K562 (cell line): ENCODE measurements at regions not wholly inside any gene's neighbourhood (a gene's known extent, or its start where the extent isn't known, plus 50 kb on each side); places are given as distances from the start of the nearest gene placed in this dataset.

Source experiments
- ATAC-seq: fragments of 200-7000 bp; cut with Tn5 transposase; 3 replicates; pipeline ENCODE4 v1.9.1; 2020; ENCODE audit warnings: moderate library complexity
- BruUV-seq: library from RNA; stranded (reverse); fragments of 400-500 nt; replicated peaks from 2 replicates; lab custom pipeline; 2021; lab: Mats Ljungman, UMichigan
- CTCF ChIA-PET: fragments of 300-600 bp; formaldehyde crosslinking; extraction: SDS; loops from one replicate; lab custom pipeline; 2021; ENCODE audit warnings: low intra/inter-chr PET ratio; lab: Yijun Ruan, JAX
- POLR2A ChIA-PET: fragments of 300-600, 350-650 bp; sonication (Branson Sonifier 250); formaldehyde crosslinking; extraction: SDS; loops from one replicate; lab custom pipeline; 2021; ENCODE audit warnings: antibody characterized with exemption, inconsistent platforms; lab: Yijun Ruan, JAX
- DNase-seq, 4 experiments: peaks; one replicate each; pipeline versions ENCODE4 v3.0.0 to v3.0.0-alpha.2; 2011 to 2018; ENCODE audit warnings: low spot score in 3 of 4, mixed read lengths in 3 of 4; ENCODE audit errors: extremely low read depth in 1 of 4
- FAIRE-seq: peaks from 2 replicates; lab custom pipeline; 2011; peaks lifted over from hg19 to GRCh38; lab: Jason Lieb, UNC
- H2AFZ ChIP-seq: 2 replicates; pipeline ENCODE4 v1.6.0; 2011; ENCODE audit warnings: low read depth, low read length, control low read depth, inconsistent platforms
- H3K27ac ChIP-seq: fragments of 200-600 bp; 3 replicates; pipeline ENCODE4 v1.8.0; 2011; ENCODE audit warnings: low read depth, mild to moderate bottlenecking, control low read depth, inconsistent platforms, low read length, moderate library complexity, mixed read lengths; ENCODE audit errors: extremely low read depth
- H3K27me3 ChIP-seq, 2 experiments: fragments of 300-600 bp in 1 of 2; 2 replicates in 1 of 2; 3 replicates in 1 of 2; pipeline versions ENCODE4 v1.6.0 to v1.8.0; 2011; ENCODE audit warnings: inconsistent platforms in 2 of 2, low read length in 2 of 2, mild to moderate bottlenecking in 1 of 2, mixed read lengths in 1 of 2, moderate library complexity in 1 of 2; ENCODE audit not compliant: control insufficient read depth in 2 of 2, insufficient read depth in 2 of 2
- H3K36me3 ChIP-seq: fragments of 300-600 bp; 3 replicates; pipeline ENCODE4 v1.8.0; 2011; ENCODE audit warnings: mild to moderate bottlenecking, low read length, inconsistent platforms; ENCODE audit not compliant: control insufficient read depth, insufficient read depth
- H3K4me1 ChIP-seq, 2 experiments: fragments of 200-600 bp in 1 of 2; replicated peaks in 1 of 2; 2 replicates in 1 of 2; 3 replicates in 1 of 2; pipeline versions ENCODE4 v1.5.1 to v1.8.0; 2011; ENCODE audit warnings: inconsistent platforms in 2 of 2, low read length in 2 of 2, mild to moderate bottlenecking in 1 of 2, mixed read lengths in 1 of 2, moderate library complexity in 1 of 2; ENCODE audit not compliant: control insufficient read depth in 2 of 2, insufficient read depth in 2 of 2
- H3K4me2 ChIP-seq: 2 replicates; pipeline ENCODE4 v1.6.1; 2011; ENCODE audit warnings: low read length, control low read depth, inconsistent platforms, mixed read lengths; ENCODE audit not compliant: insufficient read depth
- H3K4me3 ChIP-seq: fragments of 200-600 bp; sonication (generic), shearing (Covaris generic); 2 replicates; pipeline ENCODE4 v1.5.1; 2016; ENCODE audit warnings: control low read depth, inconsistent platforms
- H3K79me2 ChIP-seq: fragments of 200-600 bp; 3 replicates; pipeline ENCODE4 v1.8.0; 2011; ENCODE audit warnings: low read length, inconsistent platforms; ENCODE audit not compliant: control insufficient read depth, insufficient read depth
- H3K9ac ChIP-seq, 2 experiments: 2 replicates each; pipeline versions ENCODE4 v1.6.0 to v1.6.1; 2011; ENCODE audit warnings: low read depth in 2 of 2, low read length in 2 of 2, control low read depth in 1 of 2, inconsistent platforms in 1 of 2, mild to moderate bottlenecking in 1 of 2, mixed read lengths in 1 of 2; ENCODE audit not compliant: insufficient read depth in 1 of 2
- H3K9me1 ChIP-seq: one replicate; pipeline ENCODE4 v1.6.0; 2011; ENCODE audit warnings: inconsistent platforms, mild to moderate bottlenecking, low read length, moderate library complexity; ENCODE audit not compliant: control insufficient read depth, insufficient read depth
- H3K9me3 ChIP-seq: replicated peaks from 2 replicates; pipeline ENCODE4 v1.5.1; 2011; ENCODE audit warnings: low read depth, low read length, inconsistent platforms; ENCODE audit not compliant: control insufficient read depth, insufficient read depth
- H4K20me1 ChIP-seq: replicated peaks from 2 replicates; pipeline ENCODE4 v1.6.1; 2011; ENCODE audit warnings: low read length, inconsistent platforms, mixed read lengths; ENCODE audit not compliant: control insufficient read depth, insufficient read depth
- CBFB ChIP-seq: sonication (generic); formaldehyde crosslinking; IDR thresholded peaks from 2 replicates; pipeline ENCODE4 v1.4.0; 2020; ENCODE audit warnings: mild to moderate bottlenecking, missing genetic modification reagents
- DLX4 ChIP-seq: fragments of 250-450 bp; sonication (Bioruptor Pico); IDR thresholded peaks from 2 replicates; pipeline ENCODE4 v1.6.1; 2021; ENCODE audit warnings: mild to moderate bottlenecking
- MYNN ChIP-seq, 2 experiments: sonication (generic); formaldehyde crosslinking in 1 of 2; IDR thresholded peaks; 2 replicates each; pipeline versions ENCODE4 v1.5.0 to v1.6.1; 2016 to 2020; ENCODE audit warnings: antibody characterized with exemption in 1 of 2, missing genetic modification reagents in 1 of 2
- PTRF ChIP-seq: fragments of 450-650 bp; IDR thresholded peaks from 2 replicates; pipeline ENCODE4 v1.6.1; 2016; ENCODE audit warnings: mild to moderate bottlenecking, missing genetic modification characterization, missing compliant biosample characterization
- ZNF644 ChIP-seq: fragments of 200-800 bp; sonication (Bioruptor generic); IDR thresholded peaks from 2 replicates; pipeline ENCODE4 v1.6.1; 2016; ENCODE audit warnings: low read depth, missing genetic modification characterization, missing compliant biosample characterization
- WGBS: fragments of 100-300 bp; shearing (Covaris generic); methylation state at CpG from one replicate; pipeline ENCODE4 v1.1.6; 2016; ENCODE audit warnings: low coverage, mixed read lengths; ENCODE audit not compliant: insufficient coverage; ENCODE audit errors: missing lambda C conversion rate; 5-methylcytosine and 5-hydroxymethylcytosine counted together
- in situ Hi-C: fragments of 300-500 bp; cut with MboI; formaldehyde crosslinking; loops from 4 replicates; pipeline ENCODE4 v1.15.0; 2018; ENCODE audit warnings: inconsistent platforms, mixed read lengths
- intact Hi-C: fragments of 100-400 bp; cut with micrococcal nuclease; formaldehyde crosslinking; loops from 2 replicates; pipeline ENCODE4 v1.14.2; 2022

GRCh38 chr7:136702913-136703312 is 165.5 kb upstream of the CHRM2 start:
- Histone ChIP-seq H3K4me1 (no peaks in the 10 kb centered on the region), H3K4me2 (no peak overlapping the region), H2AFZ (no peak overlapping the region), H3K79me2 (no peaks in the 10 kb centered on the region), H3K4me3 (no peak overlapping the region), H3K9ac (no peak overlapping the region), H3K27me3 (no peaks in the 10 kb centered on the region), H3K36me3 (no peaks in the 10 kb centered on the region), H4K20me1 (no peaks in the 10 kb centered on the region), H3K9me3 (no peaks in the 10 kb centered on the region), H3K9me1 (no peaks in the 10 kb centered on the region), H3K27ac (no peak overlapping the region)
- DNase-seq (no peak), ATAC-seq (no peak), FAIRE-seq (no peak)
- intact Hi-C loops, result no loop called here
- ChIA-PET CTCF (no interaction called here), POLR2A (no interaction called here)
- TF ChIP-seq DLX4 (CRISPR knock-in tag), result no peak
- WGBS, result 0% methylated on average over 1 of the region's 1 CpG
- no TSS peak for BruUV-seq
- in situ Hi-C loops, result no loop called here

- Histone ChIP-seq H3K36me3 (no peaks in the 10 kb centered on the region), H4K20me1 (no peaks in the 10 kb centered on the region), H3K9me1 (no peaks in the 10 kb centered on the region), H3K9ac (no peak overlapping the region), H3K9me3 (no peaks in the 10 kb centered on the region), H2AFZ (no peak overlapping the region), H3K27ac (no peak overlapping the region), H3K4me1 (no peaks in the 10 kb centered on the region), H3K4me2 (no peak overlapping the region), H3K79me2 (no peaks in the 10 kb centered on the region), H3K4me3 (no peak overlapping the region), H3K27me3 (no peaks in the 10 kb centered on the region)
- ChIA-PET POLR2A (no interaction called here), CTCF (no interaction called here)
- WGBS, result 0% methylated on average over 2 of the region's 2 CpGs
- TF ChIP-seq PTRF (tag), result no peak
- TF ChIP-seq CBFB, result no peak
- peak; percentile 67; the same call in 1 of the 2 replicates for TF ChIP-seq MYNN (IDR thresholded peaks at IDR 0.05)
- TF ChIP-seq MYNN (CRISPR knock-in tag; IDR thresholded peaks at IDR 0.05), result no peak
- no peak for TF ChIP-seq ZNF644
- in situ Hi-C loops (no loop called here), intact Hi-C loops (no loop called here)
- BruUV-seq, result no TSS peak
- no peak for ATAC-seq
- FAIRE-seq, result no peak
- no peak for DNase-seq
Observed at GRCh38 chr7:136698977-136699376, 169.5 kb upstream of the CHRM2 start.
